ENCODE measurements at regions not wholly inside any gene's neighbourhood (a gene's known extent, or its start where the extent isn't known, plus 50 kb on each side); places are given as distances from the start of the nearest gene placed in this dataset.

DNA sequence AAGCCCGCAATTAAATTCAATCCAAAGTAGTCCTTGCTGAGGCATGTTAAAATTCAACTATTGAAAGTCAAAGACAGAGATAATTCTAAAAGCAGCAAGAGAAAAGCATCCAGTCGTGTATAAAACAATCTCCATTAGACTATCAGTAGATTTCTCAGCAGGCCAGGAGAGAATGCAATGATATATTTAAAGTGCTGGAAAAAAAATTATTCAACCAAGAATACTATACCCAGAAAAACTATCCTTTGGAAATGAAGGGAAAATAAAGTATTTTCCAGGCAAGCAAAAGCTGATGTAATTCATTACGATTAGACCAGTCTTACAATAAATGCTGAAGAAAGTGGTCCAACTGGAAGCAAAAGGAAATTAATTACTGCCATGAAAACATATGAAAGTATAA is 113.5 kb downstream of the TRIM42 start:
- TF ChIP-seq, protein P1, sequence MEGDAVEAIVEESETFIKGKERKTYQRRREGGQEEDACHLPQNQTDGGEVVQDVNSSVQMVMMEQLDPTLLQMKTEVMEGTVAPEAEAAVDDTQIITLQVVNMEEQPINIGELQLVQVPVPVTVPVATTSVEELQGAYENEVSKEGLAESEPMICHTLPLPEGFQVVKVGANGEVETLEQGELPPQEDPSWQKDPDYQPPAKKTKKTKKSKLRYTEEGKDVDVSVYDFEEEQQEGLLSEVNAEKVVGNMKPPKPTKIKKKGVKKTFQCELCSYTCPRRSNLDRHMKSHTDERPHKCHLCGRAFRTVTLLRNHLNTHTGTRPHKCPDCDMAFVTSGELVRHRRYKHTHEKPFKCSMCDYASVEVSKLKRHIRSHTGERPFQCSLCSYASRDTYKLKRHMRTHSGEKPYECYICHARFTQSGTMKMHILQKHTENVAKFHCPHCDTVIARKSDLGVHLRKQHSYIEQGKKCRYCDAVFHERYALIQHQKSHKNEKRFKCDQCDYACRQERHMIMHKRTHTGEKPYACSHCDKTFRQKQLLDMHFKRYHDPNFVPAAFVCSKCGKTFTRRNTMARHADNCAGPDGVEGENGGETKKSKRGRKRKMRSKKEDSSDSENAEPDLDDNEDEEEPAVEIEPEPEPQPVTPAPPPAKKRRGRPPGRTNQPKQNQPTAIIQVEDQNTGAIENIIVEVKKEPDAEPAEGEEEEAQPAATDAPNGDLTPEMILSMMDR (IDR thresholded peaks at IDR 0.05): no peak
- no peak for TF ChIP-seq POLR2A (IDR thresholded peaks at IDR 0.05)

Data from lower leg skin (tissue), 3 donors.